HepG2 (cell line): ENCODE measurements at regions not wholly inside any gene's neighbourhood (a gene's known extent, or its start where the extent isn't known, plus 50 kb on each side); places are given as distances from the start of the nearest gene placed in this dataset.

Source experiments
- ATAC-seq: fragments of 200-7000 bp; cut with Tn5 transposase; 3 replicates; pipeline ENCODE4 v1.9.1; 2020; ENCODE audit warnings: mild to moderate bottlenecking, moderate library complexity
- BruUV-seq: library from RNA; stranded (reverse); fragments of 400-500 nt; replicated peaks from 2 replicates; lab custom pipeline; 2021; lab: Mats Ljungman, UMichigan
- CTCF ChIA-PET: fragments of 300-600 bp; formaldehyde crosslinking; extraction: SDS; loops from one replicate; lab custom pipeline; 2021; ENCODE audit warnings: low total read pairs, inconsistent platforms, low intra/inter-chr PET ratio; lab: Yijun Ruan, JAX
- POLR2A ChIA-PET: fragments of 350-600 bp; sonication (Branson Sonifier 250); formaldehyde crosslinking; loops from one replicate; lab custom pipeline; 2020; ENCODE audit warnings: antibody characterized with exemption, inconsistent platforms; lab: Yijun Ruan, JAX
- DNase-seq: peaks from one replicate; pipeline ENCODE4 v3.0.0-alpha.2; 2015; ENCODE audit warnings: low spot score
- FAIRE-seq: peaks from 3 replicates; lab custom pipeline; 2011; peaks lifted over from hg19 to GRCh38; lab: Jason Lieb, UNC
- H2AFZ ChIP-seq: one replicate; pipeline ENCODE4 v1.6.1; 2011; ENCODE audit warnings: low read length, inconsistent platforms
- H3K27ac ChIP-seq: fragments of 300-600 bp; 3 replicates; pipeline ENCODE4 v1.8.0; 2011; ENCODE audit warnings: mixed run types, mild to moderate bottlenecking, mixed read lengths, low read length, inconsistent platforms; ENCODE audit not compliant: insufficient read depth; ENCODE audit errors: extremely low read length
- H3K27me3 ChIP-seq, 2 experiments: fragments of 200-600 bp in 1 of 2; 2 replicates in 1 of 2; 3 replicates in 1 of 2; pipeline versions ENCODE4 v1.6.0 to v1.8.0; 2011; ENCODE audit warnings: low read length in 2 of 2, mild to moderate bottlenecking in 2 of 2, moderate library complexity in 2 of 2, inconsistent platforms in 1 of 2; ENCODE audit not compliant: insufficient read depth in 2 of 2, control insufficient read depth in 1 of 2
- H3K36me3 ChIP-seq, 2 experiments: fragments of 200-600 bp in 1 of 2; replicated peaks in 1 of 2; 2 replicates in 1 of 2; 3 replicates in 1 of 2; pipeline versions ENCODE4 v1.5.1 to v1.8.0; 2011; ENCODE audit warnings: low read length in 2 of 2, inconsistent platforms in 1 of 2; ENCODE audit not compliant: insufficient read depth in 2 of 2, control insufficient read depth in 1 of 2
- H3K4me1 ChIP-seq: 2 replicates; pipeline ENCODE4 v1.5.1; 2012; ENCODE audit warnings: low read length, inconsistent platforms; ENCODE audit not compliant: insufficient read depth
- H3K4me2 ChIP-seq: 2 replicates; pipeline ENCODE4 v1.6.0; 2011; ENCODE audit warnings: low read depth, low read length, inconsistent platforms
- H3K4me3 ChIP-seq, 3 experiments: fragments of 200-600 bp in 1 of 3; sonication (generic), shearing (Covaris generic) in 1 of 3; replicated peaks in 1 of 3; 2 replicates each; pipeline ENCODE4 v1.5.1; 2011 to 2016; ENCODE audit warnings: low read length in 3 of 3, inconsistent platforms in 2 of 3, low read depth in 2 of 3, mild to moderate bottlenecking in 2 of 3, control low read depth in 1 of 3, mixed read lengths in 1 of 3; ENCODE audit not compliant: insufficient read depth in 1 of 3
- H3K79me2 ChIP-seq: one replicate; pipeline ENCODE4 v1.6.1; 2011; ENCODE audit warnings: low read length, inconsistent platforms; ENCODE audit not compliant: insufficient read depth
- H3K9ac ChIP-seq: 2 replicates; pipeline ENCODE4 v1.6.0; 2011; ENCODE audit warnings: mild to moderate bottlenecking, low read depth, low read length, inconsistent platforms; ENCODE audit not compliant: insufficient read depth
- H3K9me3 ChIP-seq: 2 replicates; pipeline ENCODE4 v1.5.1; 2012; ENCODE audit warnings: mild to moderate bottlenecking, low read length
- H4K20me1 ChIP-seq: 2 replicates; pipeline ENCODE4 v1.6.0; 2011; ENCODE audit warnings: inconsistent platforms, mild to moderate bottlenecking, low read length, moderate library complexity; ENCODE audit not compliant: insufficient read depth
- CEBPG ChIP-seq: IDR thresholded peaks from 2 replicates; pipeline ENCODE4 v1.6.1; 2016
- MBNL3 ChIP-seq: fragments of 250-450 bp; sonication (Bioruptor Pico); conservative IDR thresholded peaks from 2 replicates; pipeline ENCODE4 v1.8.0; 2022; ENCODE audit warnings: mild to moderate bottlenecking, inconsistent platforms
- PCBP1 ChIP-seq: fragments of 200-400 bp; formaldehyde crosslinking; IDR thresholded peaks from 2 replicates; pipeline ENCODE4 v1.6.1; 2017; ENCODE audit warnings: mild to moderate bottlenecking, low read depth, low read length, borderline replicate concordance
- RFX1 ChIP-seq: fragments of 450-650 bp; IDR thresholded peaks from 2 replicates; pipeline ENCODE4 v1.6.1; 2017
- SKI ChIP-seq: fragments of 450-650 bp; IDR thresholded peaks from one replicate; pipeline ENCODE4 v1.6.1; 2018; ENCODE audit warnings: mild to moderate bottlenecking; ENCODE audit not compliant: partially characterized antibody
- ZBTB34 ChIP-seq: sonication (generic); formaldehyde crosslinking; IDR thresholded peaks from 2 replicates; pipeline ENCODE4 v1.8.0; 2022; ENCODE audit warnings: mild to moderate bottlenecking, missing genetic modification reagents
- ZMAT5 ChIP-seq: sonication (generic); formaldehyde crosslinking; IDR thresholded peaks from 2 replicates; pipeline ENCODE4 v1.5.0; 2020; ENCODE audit warnings: mild to moderate bottlenecking, low read depth, missing genetic modification reagents, borderline replicate concordance
- ZNF234 ChIP-seq: sonication (generic); formaldehyde crosslinking; conservative IDR thresholded peaks from 2 replicates; pipeline ENCODE4 v1.5.1; 2020; ENCODE audit warnings: mild to moderate bottlenecking, missing genetic modification reagents
- ZNF546 ChIP-seq: sonication (generic); formaldehyde crosslinking; conservative IDR thresholded peaks from 2 replicates; pipeline ENCODE4 v1.8.1; 2023; ENCODE audit warnings: mild to moderate bottlenecking, missing genetic modification reagents
- ZNF556 ChIP-seq: sonication (generic); formaldehyde crosslinking; IDR thresholded peaks from 2 replicates; pipeline ENCODE4 v1.4.0; 2020; ENCODE audit warnings: mild to moderate bottlenecking, missing genetic modification reagents, borderline replicate concordance
- ZNF766 ChIP-seq: sonication (generic); formaldehyde crosslinking; IDR thresholded peaks from 2 replicates; pipeline ENCODE4 v1.5.0; 2020; ENCODE audit warnings: missing genetic modification reagents, borderline replicate concordance
- WGBS: methylation state at CpG from one replicate; pipeline ENCODE4 v1.1.6; 2017; ENCODE audit warnings: low lambda C conversion rate; 5-methylcytosine and 5-hydroxymethylcytosine counted together
- in situ Hi-C: cut with HindIII; loops from 2 replicates; pipeline ENCODE4 v1.10.0; 2017; ENCODE audit warnings: low pct_unique_long_range_greater_than_20kb; ENCODE audit not compliant: extremely low pct_ligation_motif_present
- intact Hi-C: fragments of 100-400 bp; cut with micrococcal nuclease; formaldehyde crosslinking; loops from one replicate; pipeline ENCODE4 v1.10.0; 2022; ENCODE audit not compliant: unreplicated experiment
- TF ChIP-seq, protein P1 (sequence below): sonication (generic); formaldehyde crosslinking; IDR thresholded peaks from 2 replicates; pipeline ENCODE4 v1.4.0; 2020; ENCODE audit warnings: missing genetic modification reagents
- TF ChIP-seq, protein P2 (sequence below), 2 experiments: fragments of 450-650 bp in 1 of 2; sonication (generic) in 1 of 2; formaldehyde crosslinking; IDR thresholded peaks; 2 replicates each; pipeline versions ENCODE4 v1.5.0 to v1.8.0; 2020 to 2022; ENCODE audit warnings: mild to moderate bottlenecking in 1 of 2, missing genetic modification reagents in 1 of 2

- in situ Hi-C loops, result loop anchor here (5.0 to 10.0 kb wide), 2 partner anchors 908 to 1065 kb away; no protein-coding TSS in a partner anchor
- DNase-seq, result no peak
- no TSS peak for BruUV-seq
- Histone ChIP-seq H3K4me3 (no peak overlapping the region), H3K4me2 (no peak overlapping the region), H3K9ac (no peak overlapping the region), H4K20me1 (no peaks in the 10 kb centered on the region), H3K27ac (no peak overlapping the region), H3K79me2 (no peaks in the 10 kb centered on the region), H3K27me3 (peaks cover 0 to 31% of the 10 kb centered on the region in 2 experiments; a peak in 2 of 5 replicates), H3K9me3 (no peaks in the 10 kb centered on the region), H2AFZ (no peak overlapping the region), H3K36me3 (no peaks in the 10 kb centered on the region), H3K4me1 (peaks cover 7% of the 10 kb centered on the region; the same call in 1 of the 2 replicates)
- TF ChIP-seq, protein P1, sequence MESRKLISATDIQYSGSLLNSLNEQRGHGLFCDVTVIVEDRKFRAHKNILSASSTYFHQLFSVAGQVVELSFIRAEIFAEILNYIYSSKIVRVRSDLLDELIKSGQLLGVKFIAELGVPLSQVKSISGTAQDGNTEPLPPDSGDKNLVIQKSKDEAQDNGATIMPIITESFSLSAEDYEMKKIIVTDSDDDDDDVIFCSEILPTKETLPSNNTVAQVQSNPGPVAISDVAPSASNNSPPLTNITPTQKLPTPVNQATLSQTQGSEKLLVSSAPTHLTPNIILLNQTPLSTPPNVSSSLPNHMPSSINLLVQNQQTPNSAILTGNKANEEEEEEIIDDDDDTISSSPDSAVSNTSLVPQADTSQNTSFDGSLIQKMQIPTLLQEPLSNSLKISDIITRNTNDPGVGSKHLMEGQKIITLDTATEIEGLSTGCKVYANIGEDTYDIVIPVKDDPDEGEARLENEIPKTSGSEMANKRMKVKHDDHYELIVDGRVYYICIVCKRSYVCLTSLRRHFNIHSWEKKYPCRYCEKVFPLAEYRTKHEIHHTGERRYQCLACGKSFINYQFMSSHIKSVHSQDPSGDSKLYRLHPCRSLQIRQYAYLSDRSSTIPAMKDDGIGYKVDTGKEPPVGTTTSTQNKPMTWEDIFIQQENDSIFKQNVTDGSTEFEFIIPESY, result no peak
- no peak for TF ChIP-seq ZBTB34 (CRISPR knock-in tag)
- TF ChIP-seq ZNF556, result no peak
- no peak for TF ChIP-seq CEBPG
- TF ChIP-seq, protein P2, sequence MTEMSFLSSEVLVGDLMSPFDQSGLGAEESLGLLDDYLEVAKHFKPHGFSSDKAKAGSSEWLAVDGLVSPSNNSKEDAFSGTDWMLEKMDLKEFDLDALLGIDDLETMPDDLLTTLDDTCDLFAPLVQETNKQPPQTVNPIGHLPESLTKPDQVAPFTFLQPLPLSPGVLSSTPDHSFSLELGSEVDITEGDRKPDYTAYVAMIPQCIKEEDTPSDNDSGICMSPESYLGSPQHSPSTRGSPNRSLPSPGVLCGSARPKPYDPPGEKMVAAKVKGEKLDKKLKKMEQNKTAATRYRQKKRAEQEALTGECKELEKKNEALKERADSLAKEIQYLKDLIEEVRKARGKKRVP (CRISPR knock-in tag; IDR thresholded peaks at IDR 0.05), result no peak
- TF ChIP-seq ZMAT5 (CRISPR knock-in tag), result no peak
- no peak for TF ChIP-seq ZNF234 (CRISPR knock-in tag)
- no peak for TF ChIP-seq RFX1
- no peak for TF ChIP-seq PCBP1
- no peak for TF ChIP-seq SKI
- no peak for TF ChIP-seq ZNF766 (CRISPR knock-in tag)
- no peak for TF ChIP-seq MBNL3
- no peak for TF ChIP-seq ZNF546 (CRISPR knock-in tag)
- ChIA-PET POLR2A (no interaction called here), CTCF (interaction anchor here (1.5 to 1.6 kb wide), 2 partner anchors 268 to 909 kb away, joined by 5 to 12 read pairs; no protein-coding TSS in a partner anchor)
- intact Hi-C loops, result no loop called here
- 35% methylated on average over 12 of the region's 12 CpGs for WGBS
- ATAC-seq, result no peak
- FAIRE-seq, result no peak
Measured at GRCh38 chr20:61119794-61120410, 132.2 kb upstream of the CDH4 start.
